Right ventricle myocardium superior (tissue), 1 donor: ENCODE measurements at regions not wholly inside any gene's neighbourhood (a gene's known extent, or its start where the extent isn't known, plus 50 kb on each side); places are given as distances from the start of the nearest gene placed in this dataset.
"Not testable (repeated sequence)": the region's sequence is repeated elsewhere in the genome, so short reads cannot be mapped to it uniquely, and the experiment has no call there.

Source experiments
- ATAC-seq: fragments of 200-7000 bp; cut with Tn5 transposase; one replicate; pipeline ENCODE4 v1.9.1; 2020; ENCODE audit warnings: mild to moderate bottlenecking; ENCODE audit not compliant: poor library complexity
- DNase-seq: peaks from one replicate; pipeline ENCODE4 v3.0.0-alpha.2; 2020
- intact Hi-C: fragments of 100-400 bp; cut with DNase I; formaldehyde crosslinking; loops from one replicate; pipeline ENCODE4 v1.11.2; 2022
- donor health status: DM: no; HTN: yes; CAD: no; lungs with severe emphysema.

GRCh38 chr10:50992972-50993766 is 81.1 kb upstream of the PRKG1 start:
- intact Hi-C loops, result no loop called here

GRCh38 chr10:50993771-50994251 is 80.5 kb upstream of the PRKG1 start:
- DNase-seq (peak; percentile 41), ATAC-seq (peak; percentile 20)
- intact Hi-C loops, result no loop called here

More at GRCh38 chr10:50992972-50993766, 81.1 kb upstream of the PRKG1 start:
- ATAC-seq (peak; percentile 34), DNase-seq (peak; percentile 45)

GRCh38 chr10:50997461-50997860 is 76.8 kb upstream of the PRKG1 start:
- ATAC-seq (no peak), DNase-seq (no peak)
- intact Hi-C loops, result no loop called here

GRCh38 chr10:50999163-50999562 is 75.1 kb upstream of the PRKG1 start:
- no peak for DNase-seq
- ATAC-seq, result no peak
- intact Hi-C loops, result no loop called here

- no peak for DNase-seq
- ATAC-seq, result peak; percentile 27
- intact Hi-C loops, result loop anchor here (5.0 kb wide), 1 partner anchor 1217 kb away; no protein-coding TSS in a partner anchor
Observed at GRCh38 chr10:51000164-51000563, 74.1 kb upstream of the PRKG1 start.

GRCh38 chr10:51000976-51001375 is 73.3 kb upstream of the PRKG1 start:
- ATAC-seq, result no peak
- intact Hi-C loops, result loop anchor here (5.0 kb wide), 1 partner anchor 1216 kb away; no protein-coding TSS in a partner anchor
- no peak for DNase-seq

GRCh38 chr10:51001587-51001986 is 72.7 kb upstream of the PRKG1 start:
- intact Hi-C loops, result loop anchor here (5.0 kb wide), 1 partner anchor 1216 kb away; no protein-coding TSS in a partner anchor
- no peak for DNase-seq
- peak; percentile 79 for ATAC-seq

GRCh38 chr10:51002469-51002868 is 71.8 kb upstream of the PRKG1 start:
- intact Hi-C loops, result loop anchor here (5.0 kb wide), 1 partner anchor 1215 kb away; no protein-coding TSS in a partner anchor
- no peak for ATAC-seq
- DNase-seq, result no peak

GRCh38 chr10:51004776-51005175 is 69.5 kb upstream of the PRKG1 start:
- no peak for DNase-seq
- intact Hi-C loops, result loop anchor here (5.0 kb wide), 1 partner anchor 1213 kb away; no protein-coding TSS in a partner anchor
- ATAC-seq, result no peak

GRCh38 chr10:51005551-51005950 is 68.7 kb upstream of the PRKG1 start:
- ATAC-seq, result peak; percentile 36
- DNase-seq, result no peak
- intact Hi-C loops, result no loop called here

GRCh38 chr10:51006686-51007085 is 67.6 kb upstream of the PRKG1 start:
- DNase-seq (no peak), ATAC-seq (no peak)
- intact Hi-C loops, result no loop called here

- intact Hi-C loops, result no loop called here
- no peak for DNase-seq
- no peak for ATAC-seq
Observed at GRCh38 chr10:51007781-51008180, 66.5 kb upstream of the PRKG1 start.

- ATAC-seq, result no peak
- intact Hi-C loops, result no loop called here
Observed at GRCh38 chr10:51008346-51008745, 65.9 kb upstream of the PRKG1 start.

GRCh38 chr10:51010977-51011376 is 63.3 kb upstream of the PRKG1 start:
- peak; percentile 67 for ATAC-seq
- intact Hi-C loops, result no loop called here

More at GRCh38 chr10:51008346-51008745, 65.9 kb upstream of the PRKG1 start:
- DNase-seq, result no peak

GRCh38 chr10:51012073-51012472 is 62.2 kb upstream of the PRKG1 start:
- no peak for ATAC-seq
- intact Hi-C loops, result no loop called here
- no peak for DNase-seq

More at GRCh38 chr10:51010977-51011376, 63.3 kb upstream of the PRKG1 start:
- no peak for DNase-seq

GRCh38 chr10:51014680-51015389 is 59.5 kb upstream of the PRKG1 start:
- ATAC-seq, result peak; percentile 58
- intact Hi-C loops, result no loop called here
- DNase-seq, result no peak

GRCh38 chr10:51015390-51015754 is 58.9 kb upstream of the PRKG1 start:
- ATAC-seq, DNase-seq, intact Hi-C loops: not testable (repeated sequence)

GRCh38 chr10:51020200-51020599 is 54.1 kb upstream of the PRKG1 start:
- no peak for DNase-seq
- intact Hi-C loops, result no loop called here
- no peak for ATAC-seq

GRCh38 chr10:51022933-51023585 is 51.2 kb upstream of the PRKG1 start:
- ATAC-seq (peak; percentile 40), DNase-seq (no peak)
- intact Hi-C loops, result no loop called here
